ENCODE measurements at regions not wholly inside any gene's neighbourhood (a gene's known extent, or its start where the extent isn't known, plus 50 kb on each side); places are given as distances from the start of the nearest gene placed in this dataset.
"Not testable (repeated sequence)": the region's sequence is repeated elsewhere in the genome, so short reads cannot be mapped to it uniquely, and the experiment has no call there.

DNA sequence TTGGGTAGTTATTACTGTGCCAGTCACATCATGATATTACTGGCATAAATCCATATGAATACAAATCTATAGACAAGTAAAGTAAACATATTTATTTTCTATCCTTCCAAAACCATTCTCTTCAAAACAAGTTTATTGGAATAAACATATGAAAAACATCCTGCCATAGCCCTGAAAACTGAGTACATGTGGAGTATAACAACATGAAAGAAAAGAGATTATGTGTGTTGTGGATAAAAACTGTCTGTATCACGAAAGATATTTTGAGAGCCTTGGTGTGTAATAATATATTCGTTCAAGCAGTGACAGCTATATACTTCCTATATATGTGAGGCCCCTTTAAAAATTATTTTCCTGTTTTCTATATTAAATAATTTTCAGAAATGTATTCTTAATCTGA is 1742.2 kb downstream of the ARAP2 start:
- Mint-ChIP-seq H3K9me3 (ENCODE audit: low read depth, unreplicated experiment) (peaks cover 10% of the 10 kb centered on the region), H3K27me3 (ENCODE audit: unreplicated experiment) (no peaks in the 10 kb centered on the region), H3K27ac (ENCODE audit: unreplicated experiment) (no peak overlapping the region), H3K4me1 (ENCODE audit: low read depth, unreplicated experiment) (no peaks in the 10 kb centered on the region), H3K36me3 (ENCODE audit: insufficient read depth, unreplicated experiment) (no peaks in the 10 kb centered on the region), H3K4me3 (ENCODE audit: low read depth, unreplicated experiment) (no peak overlapping the region)
- TF ChIP-seq, protein P1, sequence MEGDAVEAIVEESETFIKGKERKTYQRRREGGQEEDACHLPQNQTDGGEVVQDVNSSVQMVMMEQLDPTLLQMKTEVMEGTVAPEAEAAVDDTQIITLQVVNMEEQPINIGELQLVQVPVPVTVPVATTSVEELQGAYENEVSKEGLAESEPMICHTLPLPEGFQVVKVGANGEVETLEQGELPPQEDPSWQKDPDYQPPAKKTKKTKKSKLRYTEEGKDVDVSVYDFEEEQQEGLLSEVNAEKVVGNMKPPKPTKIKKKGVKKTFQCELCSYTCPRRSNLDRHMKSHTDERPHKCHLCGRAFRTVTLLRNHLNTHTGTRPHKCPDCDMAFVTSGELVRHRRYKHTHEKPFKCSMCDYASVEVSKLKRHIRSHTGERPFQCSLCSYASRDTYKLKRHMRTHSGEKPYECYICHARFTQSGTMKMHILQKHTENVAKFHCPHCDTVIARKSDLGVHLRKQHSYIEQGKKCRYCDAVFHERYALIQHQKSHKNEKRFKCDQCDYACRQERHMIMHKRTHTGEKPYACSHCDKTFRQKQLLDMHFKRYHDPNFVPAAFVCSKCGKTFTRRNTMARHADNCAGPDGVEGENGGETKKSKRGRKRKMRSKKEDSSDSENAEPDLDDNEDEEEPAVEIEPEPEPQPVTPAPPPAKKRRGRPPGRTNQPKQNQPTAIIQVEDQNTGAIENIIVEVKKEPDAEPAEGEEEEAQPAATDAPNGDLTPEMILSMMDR (IDR thresholded peaks at IDR 0.05; ENCODE audit: unreplicated experiment) = no peak
- intact Hi-C loops (cut with micrococcal nuclease; ENCODE audit: unreplicated experiment) = no loop called here
- DNase-seq = no peak
- no TSS peak for BruUV-seq (replicated peaks)
- CTCF ChIA-PET = no interaction called here

DNA sequence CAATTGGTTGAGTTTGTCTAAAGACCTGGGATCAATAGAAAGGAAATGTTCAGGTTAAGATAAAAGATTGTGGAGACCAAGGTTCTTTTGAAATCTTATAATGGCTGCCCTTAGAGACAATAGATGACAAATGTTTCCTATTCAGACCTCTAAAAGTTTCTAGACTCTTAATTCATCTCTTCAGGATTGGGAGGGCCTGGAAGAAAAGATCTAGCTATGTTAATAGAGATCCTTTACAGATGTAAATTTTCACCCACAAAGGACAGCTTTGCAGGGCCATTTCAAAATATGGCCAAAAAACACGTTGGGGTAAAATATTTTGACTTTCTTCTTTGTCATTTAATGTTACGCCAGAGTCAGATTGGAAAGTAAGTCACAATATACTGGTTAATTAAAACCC is 1739.6 kb downstream of the ARAP2 start:
- H3K9me3 Mint-ChIP-seq (ENCODE audit: low read depth, unreplicated experiment) = peaks cover 10% of the 10 kb centered on the region

DNA sequence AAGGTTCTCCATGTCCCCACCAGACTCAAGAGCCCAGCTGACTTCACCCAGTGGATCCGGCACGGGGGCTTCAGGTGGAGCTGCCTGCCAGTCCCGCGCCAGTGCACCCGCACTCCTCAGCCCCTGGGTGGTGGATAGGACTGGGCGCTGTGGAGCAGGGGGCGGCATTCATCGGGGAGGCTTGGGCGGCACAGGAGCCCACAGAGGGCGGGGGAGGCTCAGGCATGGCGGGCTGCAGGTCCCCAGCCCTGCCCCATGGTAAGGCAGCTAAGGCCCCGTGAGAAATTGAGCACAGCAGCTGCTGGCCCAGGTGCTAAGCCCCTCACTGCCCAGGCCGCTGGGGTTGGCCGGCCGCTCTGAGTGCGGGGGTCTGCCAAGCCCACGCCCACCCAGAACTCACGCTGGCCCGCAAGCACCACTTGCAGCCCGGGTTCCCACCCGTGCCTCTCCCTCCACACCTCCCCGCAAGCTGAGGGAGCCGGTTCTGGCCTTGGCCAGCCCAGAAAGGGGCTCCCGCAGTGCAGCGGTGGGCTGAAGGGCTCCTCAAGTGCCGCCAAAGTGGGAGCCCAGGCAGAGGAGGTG is 1737.7 kb downstream of the ARAP2 start:
- DNase-seq; H3K27me3 Mint-ChIP-seq (ENCODE audit: unreplicated experiment); H3K36me3 Mint-ChIP-seq (ENCODE audit: insufficient read depth, unreplicated experiment); CTCF ChIA-PET; intact Hi-C loops (cut with micrococcal nuclease; ENCODE audit: unreplicated experiment); BruUV-seq (replicated peaks); H3K9me3 Mint-ChIP-seq (ENCODE audit: low read depth, unreplicated experiment); H3K27ac Mint-ChIP-seq (ENCODE audit: unreplicated experiment); H3K4me1 Mint-ChIP-seq (ENCODE audit: low read depth, unreplicated experiment); H3K4me3 Mint-ChIP-seq (ENCODE audit: low read depth, unreplicated experiment): not testable (repeated sequence)

More for the DNA sequence above, 1739.6 kb downstream of the ARAP2 start:
- H3K27ac Mint-ChIP-seq (ENCODE audit: unreplicated experiment); H3K27me3 Mint-ChIP-seq (ENCODE audit: unreplicated experiment); intact Hi-C loops (cut with micrococcal nuclease; ENCODE audit: unreplicated experiment); CTCF ChIA-PET; H3K4me1 Mint-ChIP-seq (ENCODE audit: low read depth, unreplicated experiment); DNase-seq; H3K36me3 Mint-ChIP-seq (ENCODE audit: insufficient read depth, unreplicated experiment); H3K4me3 Mint-ChIP-seq (ENCODE audit: low read depth, unreplicated experiment); BruUV-seq (replicated peaks): not testable (repeated sequence)

DNA sequence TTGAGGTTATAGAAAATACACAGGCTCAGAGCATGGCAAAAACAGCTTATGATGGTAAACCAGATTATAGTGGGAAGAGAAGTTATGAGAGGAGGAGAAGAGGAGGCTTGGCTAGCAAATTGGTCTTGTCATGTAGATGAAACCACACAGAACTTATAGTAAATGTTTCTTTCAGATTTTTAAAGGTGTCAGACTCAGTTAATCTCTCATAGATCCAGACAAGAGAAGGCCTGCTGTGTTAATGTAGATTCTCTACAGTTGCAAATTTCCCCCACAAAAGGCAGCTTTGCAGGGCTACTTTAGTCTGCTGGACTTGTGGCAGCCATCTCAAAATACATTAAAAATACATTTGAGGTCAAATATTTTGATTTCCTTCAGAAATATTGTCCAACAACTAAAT is 1731.7 kb downstream of the ARAP2 start:
- no peak for DNase-seq
- no peaks in the 10 kb centered on the region for H3K4me1 Mint-ChIP-seq (ENCODE audit: low read depth, unreplicated experiment)
- TF ChIP-seq, protein P1 (IDR thresholded peaks at IDR 0.05; ENCODE audit: unreplicated experiment) = no peak
- no peak overlapping the region for H3K4me3 Mint-ChIP-seq (ENCODE audit: low read depth, unreplicated experiment)
- intact Hi-C loops (cut with micrococcal nuclease; ENCODE audit: unreplicated experiment) = no loop called here
- H3K27me3 Mint-ChIP-seq (ENCODE audit: unreplicated experiment) = no peaks in the 10 kb centered on the region
- H3K36me3 Mint-ChIP-seq (ENCODE audit: insufficient read depth, unreplicated experiment) = no peaks in the 10 kb centered on the region
- CTCF ChIA-PET = no interaction called here
- BruUV-seq (replicated peaks) = no TSS peak
- no peak overlapping the region for H3K27ac Mint-ChIP-seq (ENCODE audit: unreplicated experiment)
- H3K9me3 Mint-ChIP-seq (ENCODE audit: low read depth, unreplicated experiment) = peaks cover 6% of the 10 kb centered on the region

DNA sequence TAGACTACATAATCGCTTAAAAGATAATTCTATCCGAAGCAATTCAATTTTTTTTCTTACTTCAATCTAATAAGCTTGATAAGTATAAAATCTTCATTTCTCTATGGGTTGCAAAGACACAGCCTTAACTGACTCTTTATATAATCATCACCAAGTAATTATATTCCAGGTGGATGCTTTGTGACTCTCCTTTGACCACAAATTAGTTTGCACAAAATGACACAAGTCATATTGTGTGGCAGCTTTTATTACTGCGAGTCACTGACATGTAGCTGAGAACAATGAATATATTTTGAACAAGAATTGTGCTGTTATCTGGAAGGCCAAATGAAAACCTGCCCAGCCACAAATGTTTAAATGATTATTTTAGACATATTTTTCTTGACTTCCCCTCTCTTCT is 1727.8 kb downstream of the ARAP2 start:
- no peaks in the 10 kb centered on the region for H3K27me3 Mint-ChIP-seq (ENCODE audit: unreplicated experiment)
- no peak overlapping the region for H3K27ac Mint-ChIP-seq (ENCODE audit: unreplicated experiment)
- no peaks in the 10 kb centered on the region for H3K4me1 Mint-ChIP-seq (ENCODE audit: low read depth, unreplicated experiment)
- peaks cover 6% of the 10 kb centered on the region for H3K9me3 Mint-ChIP-seq (ENCODE audit: low read depth, unreplicated experiment)
- no peaks in the 10 kb centered on the region for H3K36me3 Mint-ChIP-seq (ENCODE audit: insufficient read depth, unreplicated experiment)
- DNase-seq = no peak
- intact Hi-C loops (cut with micrococcal nuclease; ENCODE audit: unreplicated experiment) = no loop called here
- TF ChIP-seq, protein P1 (IDR thresholded peaks at IDR 0.05; ENCODE audit: unreplicated experiment) = no peak
- CTCF ChIA-PET = no interaction called here
- no TSS peak for BruUV-seq (replicated peaks)
- no peak overlapping the region for H3K4me3 Mint-ChIP-seq (ENCODE audit: low read depth, unreplicated experiment)

Measured in Calu3 (cell line).